K562 (cell line): ENCODE measurements at regions not wholly inside any gene's neighbourhood (a gene's known extent, or its start where the extent isn't known, plus 50 kb on each side); places are given as distances from the start of the nearest gene placed in this dataset.

Experiments
- ETV6 ChIP-seq, 3 experiments: fragments of 150-350 bp in 1 of 3; sonication (generic) in 1 of 3; formaldehyde crosslinking in 1 of 3; IDR thresholded peaks; 2 replicates each; pipeline versions ENCODE4 v1.6.1 to v1.8.0; 2014 to 2022; ENCODE audit warnings: borderline replicate concordance in 2 of 3, low read depth in 2 of 3, antibody characterized with exemption in 1 of 3, low read length in 1 of 3, mild to moderate bottlenecking in 1 of 3, missing genetic modification reagents in 1 of 3
- FOXJ2 ChIP-seq: fragments of 200-800 bp; sonication (Bioruptor generic); IDR thresholded peaks from 2 replicates; pipeline ENCODE4 v1.6.1; 2016; ENCODE audit warnings: missing genetic modification characterization, missing compliant biosample characterization
- GABPB2 ChIP-seq: fragments of 250-450 bp; sonication (Bioruptor Pico); conservative IDR thresholded peaks from 2 replicates; pipeline ENCODE4 v1.5.1; 2021; ENCODE audit warnings: mild to moderate bottlenecking
- HMG20B ChIP-seq: fragments of 250-450 bp; sonication (Bioruptor Pico); IDR thresholded peaks from 2 replicates; pipeline ENCODE4 v1.5.0; 2021; ENCODE audit warnings: mild to moderate bottlenecking
- ZFP91 ChIP-seq: sonication (generic); formaldehyde crosslinking; IDR thresholded peaks from 2 replicates; pipeline ENCODE4 v1.8.0; 2022; ENCODE audit warnings: mild to moderate bottlenecking, missing genetic modification reagents
- ZNF318 ChIP-seq, 2 experiments: fragments of 450-650 bp; IDR thresholded peaks; 2 replicates each; pipeline ENCODE4 v1.6.1; 2016; ENCODE audit warnings: mild to moderate bottlenecking in 2 of 2, borderline replicate concordance in 1 of 2, low read depth in 1 of 2, moderate library complexity in 1 of 2
- ZNF644 ChIP-seq: fragments of 200-800 bp; sonication (Bioruptor generic); IDR thresholded peaks from 2 replicates; pipeline ENCODE4 v1.6.1; 2016; ENCODE audit warnings: low read depth, missing genetic modification characterization, missing compliant biosample characterization

- no peak for TF ChIP-seq ZNF318 (IDR thresholded peaks at IDR 0.05; ENCODE audit: borderline replicate concordance in 1 of 2, low read depth in 1 of 2)
- TF ChIP-seq FOXJ2 (tag): no peak
- no peak for TF ChIP-seq ETV6 (IDR thresholded peaks at IDR 0.05; ENCODE audit: borderline replicate concordance in 1 of 2, low read depth in 2 of 2, low read length in 1 of 2)
- TF ChIP-seq ETV6 (CRISPR knock-in tag; IDR thresholded peaks at IDR 0.05; ENCODE audit: borderline replicate concordance): no peak
- no peak for TF ChIP-seq ZFP91 (CRISPR knock-in tag)
- no peak for TF ChIP-seq GABPB2 (CRISPR knock-in tag)
- TF ChIP-seq HMG20B (CRISPR knock-in tag): no peak
- no peak for TF ChIP-seq ZNF644 (tag)
These were observed 101.1 kb downstream of the ZFP36L2 start (continued) for GRCh38 chr2:43125090-43125998.
